ENCODE measurements at regions not wholly inside any gene's neighbourhood (a gene's known extent, or its start where the extent isn't known, plus 50 kb on each side); places are given as distances from the start of the nearest gene placed in this dataset.

GRCh38 chr2:193349642-193350041, 1154.9 kb upstream of the TMEFF2 start:
- H3K27me3 ChIP-seq, result no peaks in the 10 kb centered on the region
- 95% methylated on average over 1 of the region's 1 CpG for WGBS (ENCODE audit: low lambda C conversion rate, missing lambda C conversion rate)
- no peaks in the 10 kb centered on the region for H3K9me3 ChIP-seq (ENCODE audit: low read depth)
- H3K4me2 ChIP-seq, result no peak overlapping the region
- no peak overlapping the region for H3K4me3 ChIP-seq
- H3K4me1 ChIP-seq (ENCODE audit: insufficient read depth), result no peaks in the 10 kb centered on the region
- no peaks in the 10 kb centered on the region for H4K20me1 ChIP-seq (ENCODE audit: insufficient read depth, poor library complexity, severe bottlenecking)
- no peaks in the 10 kb centered on the region for H3K9me2 ChIP-seq (replicated peaks; ENCODE audit: insufficient read depth)
- H2AFZ ChIP-seq, result no peak overlapping the region
- no peak for DNase-seq (ENCODE audit: low spot score)
- no peaks in the 10 kb centered on the region for H3K36me3 ChIP-seq (replicated peaks; ENCODE audit: insufficient read depth, low read depth)
- TF ChIP-seq CTCF (IDR thresholded peaks at IDR 0.05; ENCODE audit: poor library complexity) (no peak), EZH2 (IDR thresholded peaks at IDR 0.05; ENCODE audit: borderline replicate concordance) (no peak), EZH2phosphoT487 (IDR thresholded peaks at IDR 0.05; ENCODE audit: low read depth, severe bottlenecking, unreplicated experiment) (no peak)
- H3K79me2 ChIP-seq, result no peaks in the 10 kb centered on the region
- H3K27ac ChIP-seq, result no peak overlapping the region

GRCh38 chr2:193348055-193348454, 1153.3 kb upstream of the TMEFF2 start:
- no peaks in the 10 kb centered on the region for H3K27me3 ChIP-seq
- TF ChIP-seq EZH2 (IDR thresholded peaks at IDR 0.05; ENCODE audit: borderline replicate concordance), result no peak
- TF ChIP-seq CTCF (IDR thresholded peaks at IDR 0.05; ENCODE audit: poor library complexity), result no peak
- no peak for TF ChIP-seq EZH2phosphoT487 (IDR thresholded peaks at IDR 0.05; ENCODE audit: low read depth, severe bottlenecking, unreplicated experiment)
- WGBS (ENCODE audit: low lambda C conversion rate, missing lambda C conversion rate), result 87% methylated on average over 2 of the region's 2 CpGs
- H3K4me2 ChIP-seq, result peak overlapping the region; percentile 55
- no peak overlapping the region for H3K4me3 ChIP-seq
- no peaks in the 10 kb centered on the region for H3K9me3 ChIP-seq (ENCODE audit: low read depth)
- DNase-seq (ENCODE audit: low spot score), result no peak
- H3K36me3 ChIP-seq (replicated peaks; ENCODE audit: insufficient read depth, low read depth), result no peaks in the 10 kb centered on the region
- H4K20me1 ChIP-seq (ENCODE audit: insufficient read depth, poor library complexity, severe bottlenecking), result no peaks in the 10 kb centered on the region
- no peaks in the 10 kb centered on the region for H3K4me1 ChIP-seq (ENCODE audit: insufficient read depth)
- H2AFZ ChIP-seq, result peak overlapping the region; percentile 57
- H3K27ac ChIP-seq, result no peak overlapping the region
- no peaks in the 10 kb centered on the region for H3K9me2 ChIP-seq (replicated peaks; ENCODE audit: insufficient read depth)
- H3K79me2 ChIP-seq, result no peaks in the 10 kb centered on the region

DNA sequence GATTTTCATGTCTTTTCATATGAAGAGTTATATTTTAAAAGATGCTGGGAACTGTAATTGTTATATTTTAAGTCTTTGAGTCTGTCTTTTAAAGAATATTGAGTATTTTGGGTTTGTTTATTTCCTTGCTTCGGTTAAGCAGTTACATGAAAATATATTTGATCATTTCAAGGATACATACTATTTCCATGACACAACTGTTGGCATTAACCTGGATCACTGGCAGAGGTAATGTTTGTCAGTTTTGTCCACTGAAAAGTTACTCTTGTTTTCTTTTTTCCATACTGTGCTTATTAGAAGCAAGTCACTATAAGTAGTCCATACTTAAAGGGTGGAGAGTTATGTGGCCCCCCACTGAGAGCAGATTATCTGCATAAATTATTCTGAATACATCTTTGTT, 1142.0 kb upstream of the TMEFF2 start:
- WGBS (ENCODE audit: low lambda C conversion rate, missing lambda C conversion rate), result 83% methylated on average over 1 of the region's 1 CpG
- H3K36me3 ChIP-seq (replicated peaks; ENCODE audit: insufficient read depth, low read depth), result no peaks in the 10 kb centered on the region
- DNase-seq (ENCODE audit: low spot score), result no peak
- H4K20me1 ChIP-seq (ENCODE audit: insufficient read depth, poor library complexity, severe bottlenecking), result no peaks in the 10 kb centered on the region
- H3K27me3 ChIP-seq, result no peaks in the 10 kb centered on the region
- no peak overlapping the region for H3K4me2 ChIP-seq
- no peak overlapping the region for H3K27ac ChIP-seq
- H3K9me3 ChIP-seq (ENCODE audit: low read depth), result no peaks in the 10 kb centered on the region
- H3K4me3 ChIP-seq, result no peak overlapping the region
- no peak for TF ChIP-seq EZH2 (IDR thresholded peaks at IDR 0.05; ENCODE audit: borderline replicate concordance)
- no peak for TF ChIP-seq EZH2phosphoT487 (IDR thresholded peaks at IDR 0.05; ENCODE audit: low read depth, severe bottlenecking, unreplicated experiment)
- TF ChIP-seq CTCF (IDR thresholded peaks at IDR 0.05; ENCODE audit: poor library complexity), result no peak
- no peaks in the 10 kb centered on the region for H3K9me2 ChIP-seq (replicated peaks; ENCODE audit: insufficient read depth)
- H3K4me1 ChIP-seq (ENCODE audit: insufficient read depth), result no peaks in the 10 kb centered on the region
- no peaks in the 10 kb centered on the region for H3K79me2 ChIP-seq
- no peak overlapping the region for H2AFZ ChIP-seq

GRCh38 chr2:193334401-193334800, 1139.7 kb upstream of the TMEFF2 start:
- Histone ChIP-seq H3K9me3 (ENCODE audit: low read depth) (no peaks in the 10 kb centered on the region), H3K79me2 (no peaks in the 10 kb centered on the region), H2AFZ (no peak overlapping the region), H3K36me3 (replicated peaks; ENCODE audit: insufficient read depth, low read depth) (no peaks in the 10 kb centered on the region), H3K27ac (no peak overlapping the region), H3K4me3 (no peak overlapping the region), H4K20me1 (ENCODE audit: insufficient read depth, poor library complexity, severe bottlenecking) (no peaks in the 10 kb centered on the region), H3K27me3 (no peaks in the 10 kb centered on the region), H3K9me2 (replicated peaks; ENCODE audit: insufficient read depth) (no peaks in the 10 kb centered on the region), H3K4me2 (no peak overlapping the region), H3K4me1 (ENCODE audit: insufficient read depth) (no peaks in the 10 kb centered on the region)
- TF ChIP-seq EZH2 (IDR thresholded peaks at IDR 0.05; ENCODE audit: borderline replicate concordance) (no peak), CTCF (IDR thresholded peaks at IDR 0.05; ENCODE audit: poor library complexity) (no peak), EZH2phosphoT487 (IDR thresholded peaks at IDR 0.05; ENCODE audit: low read depth, severe bottlenecking, unreplicated experiment) (no peak)
- no peak for DNase-seq (ENCODE audit: low spot score)
- WGBS (ENCODE audit: low lambda C conversion rate, missing lambda C conversion rate), result 97% methylated on average over 1 of the region's 1 CpG

Measured in hepatocyte (in vitro differentiated cells).